SJCRH30 (cell line): ENCODE measurements at regions not wholly inside any gene's neighbourhood (a gene's known extent, or its start where the extent isn't known, plus 50 kb on each side); places are given as distances from the start of the nearest gene placed in this dataset.
"Not testable (repeated sequence)": the region's sequence is repeated elsewhere in the genome, so short reads cannot be mapped to it uniquely, and the experiment has no call there.

Experiments
- DNase-seq, 2 experiments: peaks; one replicate each; pipeline ENCODE4 v3.0.0-alpha.2; 2015 to 2020
- H3K27ac ChIP-seq: fragments of 250-450 bp; sonication (Bioruptor Pico); 2 replicates; pipeline ENCODE4 v1.5.1; 2020; ENCODE audit warnings: mild to moderate bottlenecking, moderate library complexity
- H3K27me3 ChIP-seq: fragments of 250-450 bp; sonication (Bioruptor Pico); 2 replicates; pipeline ENCODE4 v1.5.1; 2020; ENCODE audit warnings: mild to moderate bottlenecking, moderate library complexity
- H3K36me3 ChIP-seq: fragments of 250-450 bp; sonication (Bioruptor Pico); 2 replicates; pipeline ENCODE4 v1.5.1; 2020; ENCODE audit warnings: mild to moderate bottlenecking, moderate library complexity
- H3K4me1 ChIP-seq: fragments of 250-450 bp; sonication (Bioruptor Pico); 2 replicates; pipeline ENCODE4 v1.5.1; 2020; ENCODE audit warnings: mild to moderate bottlenecking, moderate library complexity
- H3K4me3 ChIP-seq: fragments of 250-450 bp; sonication (Bioruptor Pico); 2 replicates; pipeline ENCODE4 v1.5.1; 2020; ENCODE audit warnings: mild to moderate bottlenecking, moderate library complexity
- H3K9me3 ChIP-seq: fragments of 250-450 bp; sonication (Bioruptor Pico); replicated peaks from 2 replicates; pipeline ENCODE4 v1.5.1; 2020; ENCODE audit warnings: mild to moderate bottlenecking, moderate library complexity

DNA sequence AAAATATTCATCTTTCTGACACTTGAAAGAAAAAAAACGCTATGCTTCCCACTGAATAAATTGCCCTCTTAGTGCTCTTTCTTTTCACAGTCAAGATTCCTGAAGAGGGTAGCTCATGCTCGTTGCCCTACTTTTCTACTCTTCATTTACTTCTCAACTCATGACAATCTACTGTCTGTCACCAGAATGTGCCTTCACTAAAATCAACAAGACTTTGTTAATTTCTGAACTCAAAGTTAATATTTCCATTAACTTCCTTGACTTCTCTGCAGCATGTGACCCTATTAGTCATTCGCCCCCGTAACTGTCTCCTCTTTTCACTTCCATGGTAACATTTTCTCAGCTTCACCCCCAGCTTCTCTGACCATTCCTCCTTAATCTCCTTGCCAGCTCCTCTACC is 98.9 kb upstream of the MAPRE2 start:
- no peak for DNase-seq
- Histone ChIP-seq H3K36me3 (no peaks in the 10 kb centered on the region), H3K4me1 (peaks cover 3% of the 10 kb centered on the region), H3K27ac (no peak overlapping the region), H3K4me3 (no peak overlapping the region), H3K9me3 (no peaks in the 10 kb centered on the region), H3K27me3 (no peaks in the 10 kb centered on the region)

DNA sequence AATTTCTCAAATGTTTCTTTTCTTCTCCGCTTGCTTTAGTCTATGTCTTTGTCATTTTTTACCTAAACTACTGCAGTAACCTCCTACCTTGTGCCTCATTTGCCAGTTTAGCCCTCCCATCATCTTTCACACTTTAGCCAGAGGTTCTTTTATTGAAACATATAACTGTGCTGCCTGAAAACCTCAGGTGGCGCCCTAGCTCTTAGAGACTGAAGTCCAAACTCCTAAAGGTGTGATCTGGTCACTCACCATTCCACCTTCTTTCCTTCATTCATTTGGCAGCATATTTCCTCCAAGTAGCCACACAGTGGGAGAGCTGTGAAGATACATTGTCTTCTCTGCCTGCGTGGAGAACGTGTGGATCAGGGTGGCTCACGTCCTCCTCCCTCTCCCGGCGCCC is 98.2 kb upstream of the MAPRE2 start:
- H3K27ac ChIP-seq: no peak overlapping the region

GRCh38 chr18:34943587-34943986 is 97.6 kb upstream of the MAPRE2 start:
- Histone ChIP-seq H3K4me1 (peaks cover 13% of the 10 kb centered on the region), H3K36me3 (no peaks in the 10 kb centered on the region), H3K27me3 (no peaks in the 10 kb centered on the region), H3K9me3 (no peaks in the 10 kb centered on the region), H3K4me3 (no peak overlapping the region), H3K27ac (no peak overlapping the region)
- DNase-seq: no peak

More for the DNA sequence above, 98.2 kb upstream of the MAPRE2 start:
- Histone ChIP-seq H3K36me3 (no peaks in the 10 kb centered on the region), H3K27me3 (no peaks in the 10 kb centered on the region), H3K9me3 (no peaks in the 10 kb centered on the region), H3K4me3 (no peak overlapping the region), H3K4me1 (peaks cover 8% of the 10 kb centered on the region)
- DNase-seq: no peak

- H3K9me3 ChIP-seq: no peaks in the 10 kb centered on the region
- peaks cover 13% of the 10 kb centered on the region for H3K4me1 ChIP-seq
- H3K27me3 ChIP-seq: no peaks in the 10 kb centered on the region
- DNase-seq: peak; percentile 4 to 46
- H3K27ac ChIP-seq: peak overlapping the region; percentile 39
- H3K36me3 ChIP-seq: no peaks in the 10 kb centered on the region
- H3K4me3 ChIP-seq: no peak overlapping the region
Measured at GRCh38 chr18:34947711-34948125, 93.5 kb upstream of the MAPRE2 start.

GRCh38 chr18:34951625-34952379 is 89.4 kb upstream of the MAPRE2 start:
- no peaks in the 10 kb centered on the region for H3K9me3 ChIP-seq
- H3K36me3 ChIP-seq: no peaks in the 10 kb centered on the region

DNA sequence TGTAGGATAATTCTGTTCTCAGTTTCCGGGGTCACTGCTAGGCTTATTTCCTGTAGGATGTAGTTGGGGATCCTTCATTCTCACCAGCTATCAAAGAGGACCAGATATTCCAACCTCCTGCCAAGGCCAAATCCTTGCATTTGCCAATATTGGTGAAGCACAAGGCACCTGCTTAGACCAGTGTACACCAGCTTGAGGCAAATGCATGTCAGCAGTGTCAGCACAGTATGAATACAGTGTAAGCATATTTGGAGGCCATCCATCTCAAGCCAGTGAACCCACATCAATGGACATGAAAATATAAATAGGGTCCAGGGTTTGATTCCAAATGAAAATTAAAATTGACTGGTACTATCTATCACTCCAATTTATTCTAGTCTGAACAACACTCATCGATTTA is 88.0 kb upstream of the MAPRE2 start:
- DNase-seq: no peak
- H3K4me1 ChIP-seq: peaks cover 20% of the 10 kb centered on the region
- H3K27me3 ChIP-seq: no peaks in the 10 kb centered on the region
- H3K4me3 ChIP-seq: no peak overlapping the region
- H3K27ac ChIP-seq: no peak overlapping the region
- H3K9me3 ChIP-seq: no peaks in the 10 kb centered on the region
- H3K36me3 ChIP-seq: no peaks in the 10 kb centered on the region

More at GRCh38 chr18:34951625-34952379, 89.4 kb upstream of the MAPRE2 start:
- Histone ChIP-seq H3K27ac (no peak overlapping the region), H3K27me3 (no peaks in the 10 kb centered on the region), H3K4me1 (peaks cover 19% of the 10 kb centered on the region), H3K4me3 (no peak overlapping the region)
- no peak for DNase-seq

- not testable (repeated sequence) for H3K36me3 ChIP-seq, H3K27ac ChIP-seq, DNase-seq, H3K4me3 ChIP-seq, H3K9me3 ChIP-seq, H3K27me3 ChIP-seq
- peaks cover 17% of the 10 kb centered on the region for H3K4me1 ChIP-seq
Measured at GRCh38 chr18:34955494-34955893, 85.7 kb upstream of the MAPRE2 start.

DNA sequence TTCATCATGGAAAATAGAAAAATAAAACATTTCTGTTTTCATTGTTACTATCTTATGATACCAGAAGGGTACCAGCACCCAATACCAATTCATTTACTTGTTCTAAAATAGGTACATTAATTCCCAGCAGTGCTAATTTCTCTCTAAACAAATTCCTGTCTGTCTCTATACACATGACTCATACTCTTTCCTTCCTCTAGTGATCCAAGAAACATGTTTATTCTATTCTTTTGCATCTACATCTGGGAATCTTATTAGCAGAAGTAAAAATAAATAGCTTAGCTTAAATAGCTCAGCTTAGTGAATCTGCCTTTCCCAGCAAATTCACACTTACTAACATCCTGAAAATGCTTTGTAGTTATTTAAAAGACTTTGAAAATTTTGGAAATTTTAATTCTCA is 84.5 kb upstream of the MAPRE2 start:
- Histone ChIP-seq H3K4me3 (no peak overlapping the region), H3K27me3 (no peaks in the 10 kb centered on the region), H3K27ac (peak overlapping the region; percentile 4; the same call in 1 of the 2 replicates), H3K4me1 (peaks cover 17% of the 10 kb centered on the region), H3K36me3 (no peaks in the 10 kb centered on the region), H3K9me3 (no peaks in the 10 kb centered on the region)
- no peak for DNase-seq

DNA sequence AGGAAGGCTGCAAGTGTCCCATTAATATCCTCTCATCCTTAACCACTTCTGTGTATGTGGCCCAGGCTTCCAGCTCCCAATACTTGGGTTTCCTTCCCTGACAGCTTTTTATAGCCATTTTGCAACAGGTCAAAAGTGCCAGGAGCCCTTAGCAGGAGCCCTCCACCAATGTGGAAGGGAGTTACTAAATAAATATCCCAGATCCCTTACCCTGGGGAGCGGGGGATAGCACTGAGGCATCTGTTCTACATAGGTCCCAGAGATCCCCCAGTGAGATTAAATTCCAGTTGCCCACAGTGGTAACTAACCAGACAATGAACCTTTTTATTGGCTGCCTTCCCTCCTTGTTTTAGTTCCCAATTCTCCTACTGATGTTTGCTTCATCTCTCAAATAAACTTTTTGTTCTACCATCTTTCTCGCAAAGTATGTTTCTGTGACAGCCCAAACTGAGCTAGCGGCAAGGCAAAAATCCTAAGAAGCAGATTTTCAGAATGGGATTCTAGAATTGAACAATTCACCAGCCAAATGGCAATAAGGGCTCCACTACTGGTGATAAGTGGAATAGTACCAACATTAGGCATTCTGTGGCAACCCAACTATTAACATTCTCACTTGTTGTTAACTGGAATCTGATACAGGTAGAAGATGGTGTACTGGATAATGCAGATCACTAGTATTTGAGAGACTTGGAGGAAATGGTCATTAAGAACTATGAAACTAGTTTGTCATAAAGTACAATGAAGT is 83.9 kb upstream of the MAPRE2 start:
- Histone ChIP-seq H3K36me3 (no peaks in the 10 kb centered on the region), H3K9me3 (no peaks in the 10 kb centered on the region), H3K4me1 (peaks cover 17% of the 10 kb centered on the region), H3K4me3 (no peak overlapping the region), H3K27ac (peak overlapping the region; percentile 4; the same call in 1 of the 2 replicates), H3K27me3 (no peaks in the 10 kb centered on the region)
- DNase-seq: peak; percentile 74 to 75

DNA sequence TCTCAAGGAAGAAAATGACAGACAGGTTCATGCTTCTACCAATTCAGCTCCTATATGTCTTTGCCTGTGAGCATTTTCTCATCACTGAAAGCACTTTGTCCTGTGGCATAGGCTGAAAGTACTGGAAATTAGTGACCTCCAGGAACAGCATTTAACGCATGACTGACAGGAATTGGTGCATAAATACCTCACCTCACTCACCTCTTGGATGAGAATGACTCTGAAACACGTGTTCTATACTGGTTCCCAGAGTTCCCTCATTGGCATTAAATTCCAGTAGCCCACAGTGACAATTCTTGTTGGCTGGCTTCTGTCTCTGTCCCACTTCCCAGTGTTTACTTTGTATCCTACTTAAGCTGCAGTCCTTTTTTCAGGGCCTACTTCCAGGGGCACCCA is 83.4 kb upstream of the MAPRE2 start:
- Histone ChIP-seq H3K9me3 (no peaks in the 10 kb centered on the region), H3K4me1 (peaks cover 17% of the 10 kb centered on the region), H3K27ac (peak overlapping the region; percentile 4; the same call in 1 of the 2 replicates), H3K27me3 (no peaks in the 10 kb centered on the region), H3K4me3 (no peak overlapping the region), H3K36me3 (no peaks in the 10 kb centered on the region)
- no peak for DNase-seq

DNA sequence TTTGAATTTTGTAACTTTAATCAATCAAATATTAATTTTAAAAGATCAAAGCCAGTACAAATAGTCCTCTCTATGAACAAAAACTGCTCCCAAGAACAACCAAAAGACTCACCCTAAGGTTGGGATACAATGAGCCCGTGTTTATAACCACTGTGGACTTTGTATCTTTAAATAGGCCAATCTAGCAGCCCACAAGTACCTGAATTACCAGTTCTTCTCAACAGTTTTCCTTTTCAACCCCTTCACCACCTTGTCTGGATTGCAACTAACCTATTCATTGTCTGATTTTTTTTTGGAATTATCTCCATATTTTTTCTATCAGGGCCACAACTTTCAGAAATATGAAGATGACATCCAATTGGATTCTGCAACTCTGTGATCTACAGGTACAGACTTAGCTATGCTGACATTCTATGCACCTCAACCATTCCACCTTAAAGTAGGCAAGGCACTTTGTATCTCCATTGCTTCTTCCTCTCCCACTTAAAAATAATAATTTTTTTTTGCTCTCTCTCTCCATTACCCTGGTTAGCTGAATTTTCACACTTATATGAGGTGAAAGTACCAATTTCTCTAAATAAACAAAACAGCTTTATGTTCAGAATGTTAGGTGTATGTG is 81.9 kb upstream of the MAPRE2 start:
- H3K4me3 ChIP-seq: no peak overlapping the region
- peaks cover 17% of the 10 kb centered on the region for H3K4me1 ChIP-seq
- H3K27ac ChIP-seq: no peak overlapping the region
- no peaks in the 10 kb centered on the region for H3K36me3 ChIP-seq
- DNase-seq: no peak
- no peaks in the 10 kb centered on the region for H3K9me3 ChIP-seq
- no peaks in the 10 kb centered on the region for H3K27me3 ChIP-seq

GRCh38 chr18:34959989-34960388 is 81.2 kb upstream of the MAPRE2 start:
- Histone ChIP-seq H3K9me3 (no peaks in the 10 kb centered on the region), H3K27me3 (no peaks in the 10 kb centered on the region), H3K4me1 (peaks cover 17% of the 10 kb centered on the region), H3K4me3 (no peak overlapping the region), H3K36me3 (no peaks in the 10 kb centered on the region), H3K27ac (no peak overlapping the region)
- DNase-seq: no peak

GRCh38 chr18:34965108-34965507 is 76.1 kb upstream of the MAPRE2 start:
- Histone ChIP-seq H3K27me3 (no peaks in the 10 kb centered on the region), H3K4me3 (no peak overlapping the region), H3K27ac (no peak overlapping the region), H3K36me3 (no peaks in the 10 kb centered on the region), H3K4me1 (no peaks in the 10 kb centered on the region), H3K9me3 (no peaks in the 10 kb centered on the region)
- DNase-seq: no peak

DNA sequence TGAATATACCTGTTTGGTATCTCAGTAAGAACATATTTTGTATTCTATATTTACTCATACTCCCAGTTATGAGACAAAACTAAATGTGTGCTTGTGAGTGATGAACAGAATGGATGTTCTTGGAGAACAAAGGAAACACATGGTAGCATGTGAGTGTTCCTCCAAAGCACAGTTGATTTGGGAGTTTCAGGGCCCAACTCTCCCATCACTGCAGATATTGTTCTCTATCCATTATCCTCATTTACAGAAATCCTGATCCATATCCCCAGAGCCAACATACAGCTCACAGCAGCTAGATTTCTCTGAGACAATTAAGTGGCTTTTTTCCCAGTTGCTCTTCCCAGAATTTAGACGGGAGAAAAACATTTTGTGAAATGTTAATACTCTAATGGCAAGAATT is 75.6 kb upstream of the MAPRE2 start:
- no peak for DNase-seq
- no peak overlapping the region for H3K27ac ChIP-seq

DNA sequence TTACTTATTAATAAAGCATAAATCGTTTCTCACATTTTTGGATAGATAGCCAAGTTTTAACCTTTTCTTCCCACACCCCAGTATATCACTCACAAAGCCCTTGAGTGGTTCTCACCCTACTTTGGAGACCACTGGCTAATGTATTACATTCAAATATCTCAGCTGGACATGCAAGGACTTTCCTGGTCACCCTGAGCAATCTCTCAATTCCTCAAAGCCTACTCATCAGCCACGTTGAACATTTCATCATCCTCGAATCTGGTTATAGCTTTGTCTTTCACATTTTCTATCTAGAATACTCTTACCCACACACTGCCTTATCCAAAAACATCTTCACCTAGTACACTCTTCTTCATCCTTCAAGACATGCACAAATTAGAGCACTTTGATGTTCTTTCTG is 71.1 kb upstream of the MAPRE2 start:
- no peaks in the 10 kb centered on the region for H3K36me3 ChIP-seq
- H3K4me1 ChIP-seq: no peaks in the 10 kb centered on the region
- H3K27me3 ChIP-seq: no peaks in the 10 kb centered on the region
- no peak overlapping the region for H3K27ac ChIP-seq
- no peak for DNase-seq
- H3K9me3 ChIP-seq: no peaks in the 10 kb centered on the region
- H3K4me3 ChIP-seq: no peak overlapping the region

More for the DNA sequence above, 75.6 kb upstream of the MAPRE2 start:
- Histone ChIP-seq H3K9me3 (no peaks in the 10 kb centered on the region), H3K4me1 (no peaks in the 10 kb centered on the region), H3K36me3 (no peaks in the 10 kb centered on the region), H3K4me3 (no peak overlapping the region), H3K27me3 (no peaks in the 10 kb centered on the region)
